WTC11 (cell line): ENCODE measurements at regions not wholly inside any gene's neighbourhood (a gene's known extent, or its start where the extent isn't known, plus 50 kb on each side); places are given as distances from the start of the nearest gene placed in this dataset.

Experiments
- FOXP4 ChIP-seq: sonication (generic); formaldehyde crosslinking; IDR thresholded peaks from 2 replicates; pipeline ENCODE4 v1.8.0; 2022; ENCODE audit warnings: mild to moderate bottlenecking, missing genetic modification reagents
- ZBTB21 ChIP-seq: sonication (generic); formaldehyde crosslinking; IDR thresholded peaks from 2 replicates; pipeline ENCODE4 v1.8.1; 2023; ENCODE audit warnings: mild to moderate bottlenecking, missing genetic modification reagents, borderline replicate concordance
- TF ChIP-seq, protein P1 (sequence below): sonication (generic); formaldehyde crosslinking; IDR thresholded peaks from 2 replicates; pipeline ENCODE4 v1.8.1; 2022; ENCODE audit warnings: mild to moderate bottlenecking, missing genetic modification reagents, moderate library complexity, borderline replicate concordance
- TF ChIP-seq, protein P2 (sequence below): fragments of 200-600 bp; IDR thresholded peaks from 2 replicates; pipeline ENCODE4 v1.8.0; 2022; ENCODE audit warnings: antibody characterized with exemption
- TF ChIP-seq, protein P3 (sequence below): sonication (generic); formaldehyde crosslinking; conservative IDR thresholded peaks from 2 replicates; pipeline ENCODE4 v1.8.1; 2022; ENCODE audit warnings: mild to moderate bottlenecking, missing genetic modification reagents

DNA sequence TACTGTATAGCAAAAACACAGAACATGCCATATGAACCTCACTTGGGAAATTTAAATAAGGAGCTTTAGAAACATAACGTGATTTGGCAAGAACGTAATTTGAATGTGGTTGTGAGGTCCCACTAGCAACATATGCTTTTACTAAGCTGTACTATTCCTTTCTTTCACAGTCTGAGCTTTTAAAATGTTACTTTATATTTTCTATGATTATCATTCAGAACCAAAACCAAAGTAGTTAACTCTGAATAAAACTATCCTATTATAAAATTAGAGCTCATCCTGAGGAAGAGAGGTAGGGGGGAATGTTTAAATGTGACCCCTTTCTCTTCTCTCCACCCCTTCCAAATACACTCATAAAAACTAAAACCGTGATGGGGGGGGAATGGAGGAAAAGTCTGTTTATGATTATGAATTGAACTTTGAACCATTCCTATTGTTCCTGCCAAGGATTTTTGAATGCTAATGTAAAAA, 435.7 kb downstream of the NFIB start:
- TF ChIP-seq, protein P1, sequence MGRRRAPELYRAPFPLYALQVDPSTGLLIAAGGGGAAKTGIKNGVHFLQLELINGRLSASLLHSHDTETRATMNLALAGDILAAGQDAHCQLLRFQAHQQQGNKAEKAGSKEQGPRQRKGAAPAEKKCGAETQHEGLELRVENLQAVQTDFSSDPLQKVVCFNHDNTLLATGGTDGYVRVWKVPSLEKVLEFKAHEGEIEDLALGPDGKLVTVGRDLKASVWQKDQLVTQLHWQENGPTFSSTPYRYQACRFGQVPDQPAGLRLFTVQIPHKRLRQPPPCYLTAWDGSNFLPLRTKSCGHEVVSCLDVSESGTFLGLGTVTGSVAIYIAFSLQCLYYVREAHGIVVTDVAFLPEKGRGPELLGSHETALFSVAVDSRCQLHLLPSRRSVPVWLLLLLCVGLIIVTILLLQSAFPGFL (CRISPR knock-in tag), result no peak
- TF ChIP-seq, protein P2, sequence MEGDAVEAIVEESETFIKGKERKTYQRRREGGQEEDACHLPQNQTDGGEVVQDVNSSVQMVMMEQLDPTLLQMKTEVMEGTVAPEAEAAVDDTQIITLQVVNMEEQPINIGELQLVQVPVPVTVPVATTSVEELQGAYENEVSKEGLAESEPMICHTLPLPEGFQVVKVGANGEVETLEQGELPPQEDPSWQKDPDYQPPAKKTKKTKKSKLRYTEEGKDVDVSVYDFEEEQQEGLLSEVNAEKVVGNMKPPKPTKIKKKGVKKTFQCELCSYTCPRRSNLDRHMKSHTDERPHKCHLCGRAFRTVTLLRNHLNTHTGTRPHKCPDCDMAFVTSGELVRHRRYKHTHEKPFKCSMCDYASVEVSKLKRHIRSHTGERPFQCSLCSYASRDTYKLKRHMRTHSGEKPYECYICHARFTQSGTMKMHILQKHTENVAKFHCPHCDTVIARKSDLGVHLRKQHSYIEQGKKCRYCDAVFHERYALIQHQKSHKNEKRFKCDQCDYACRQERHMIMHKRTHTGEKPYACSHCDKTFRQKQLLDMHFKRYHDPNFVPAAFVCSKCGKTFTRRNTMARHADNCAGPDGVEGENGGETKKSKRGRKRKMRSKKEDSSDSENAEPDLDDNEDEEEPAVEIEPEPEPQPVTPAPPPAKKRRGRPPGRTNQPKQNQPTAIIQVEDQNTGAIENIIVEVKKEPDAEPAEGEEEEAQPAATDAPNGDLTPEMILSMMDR, result no peak
- TF ChIP-seq FOXP4, result no peak
- TF ChIP-seq ZBTB21 (CRISPR knock-in tag), result no peak
- TF ChIP-seq, protein P3, sequence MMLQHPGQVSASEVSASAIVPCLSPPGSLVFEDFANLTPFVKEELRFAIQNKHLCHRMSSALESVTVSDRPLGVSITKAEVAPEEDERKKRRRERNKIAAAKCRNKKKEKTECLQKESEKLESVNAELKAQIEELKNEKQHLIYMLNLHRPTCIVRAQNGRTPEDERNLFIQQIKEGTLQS (CRISPR knock-in tag), result no peak
